GM13977 (cell line): ENCODE measurements at regions not wholly inside any gene's neighbourhood (a gene's known extent, or its start where the extent isn't known, plus 50 kb on each side); places are given as distances from the start of the nearest gene placed in this dataset.

ENCODE experiments used
- DNase-seq: peaks from one replicate; pipeline ENCODE4 v3.0.0; 2012; ENCODE audit warnings: low spot score
- in situ Hi-C: fragments of 300-500 bp; cut with MboI; formaldehyde crosslinking; loops from one replicate; pipeline ENCODE4 v1.12.0; 2022; ENCODE audit warnings: low sequenced_read_pairs, low pct_unique_long_range_greater_than_20kb, mixed read lengths, inconsistent platforms; ENCODE audit not compliant: unreplicated experiment
- TF ChIP-seq, protein P1 (sequence below): IDR thresholded peaks from 2 replicates; pipeline ENCODE4 v1.5.1; 2012; ENCODE audit warnings: mild to moderate bottlenecking, control low read depth; ENCODE audit not compliant: insufficient read depth; ENCODE audit errors: extremely low read depth, missing control alignments

DNA sequence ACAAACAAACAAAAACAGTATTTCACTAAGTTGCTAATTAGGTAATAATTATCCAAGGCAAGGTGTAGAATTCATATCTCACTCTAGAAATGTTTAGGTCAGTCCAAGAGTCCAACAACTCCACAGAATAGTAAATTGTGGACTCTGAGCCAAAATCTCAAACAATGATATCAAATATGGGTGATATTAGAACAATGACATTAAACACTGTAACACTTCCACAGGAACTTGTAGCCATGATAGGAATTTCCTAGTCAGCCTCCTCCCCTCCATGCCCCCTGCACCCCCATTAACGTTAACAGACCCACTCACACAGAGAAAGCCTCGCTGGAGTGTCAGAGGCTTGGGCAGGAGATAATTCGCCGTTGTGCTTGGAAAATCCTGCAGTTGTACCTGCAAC, 305.0 kb upstream of the PIK3R1 start:
- TF ChIP-seq, protein P1, sequence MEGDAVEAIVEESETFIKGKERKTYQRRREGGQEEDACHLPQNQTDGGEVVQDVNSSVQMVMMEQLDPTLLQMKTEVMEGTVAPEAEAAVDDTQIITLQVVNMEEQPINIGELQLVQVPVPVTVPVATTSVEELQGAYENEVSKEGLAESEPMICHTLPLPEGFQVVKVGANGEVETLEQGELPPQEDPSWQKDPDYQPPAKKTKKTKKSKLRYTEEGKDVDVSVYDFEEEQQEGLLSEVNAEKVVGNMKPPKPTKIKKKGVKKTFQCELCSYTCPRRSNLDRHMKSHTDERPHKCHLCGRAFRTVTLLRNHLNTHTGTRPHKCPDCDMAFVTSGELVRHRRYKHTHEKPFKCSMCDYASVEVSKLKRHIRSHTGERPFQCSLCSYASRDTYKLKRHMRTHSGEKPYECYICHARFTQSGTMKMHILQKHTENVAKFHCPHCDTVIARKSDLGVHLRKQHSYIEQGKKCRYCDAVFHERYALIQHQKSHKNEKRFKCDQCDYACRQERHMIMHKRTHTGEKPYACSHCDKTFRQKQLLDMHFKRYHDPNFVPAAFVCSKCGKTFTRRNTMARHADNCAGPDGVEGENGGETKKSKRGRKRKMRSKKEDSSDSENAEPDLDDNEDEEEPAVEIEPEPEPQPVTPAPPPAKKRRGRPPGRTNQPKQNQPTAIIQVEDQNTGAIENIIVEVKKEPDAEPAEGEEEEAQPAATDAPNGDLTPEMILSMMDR: no peak
- in situ Hi-C loops: no loop called here

DNA sequence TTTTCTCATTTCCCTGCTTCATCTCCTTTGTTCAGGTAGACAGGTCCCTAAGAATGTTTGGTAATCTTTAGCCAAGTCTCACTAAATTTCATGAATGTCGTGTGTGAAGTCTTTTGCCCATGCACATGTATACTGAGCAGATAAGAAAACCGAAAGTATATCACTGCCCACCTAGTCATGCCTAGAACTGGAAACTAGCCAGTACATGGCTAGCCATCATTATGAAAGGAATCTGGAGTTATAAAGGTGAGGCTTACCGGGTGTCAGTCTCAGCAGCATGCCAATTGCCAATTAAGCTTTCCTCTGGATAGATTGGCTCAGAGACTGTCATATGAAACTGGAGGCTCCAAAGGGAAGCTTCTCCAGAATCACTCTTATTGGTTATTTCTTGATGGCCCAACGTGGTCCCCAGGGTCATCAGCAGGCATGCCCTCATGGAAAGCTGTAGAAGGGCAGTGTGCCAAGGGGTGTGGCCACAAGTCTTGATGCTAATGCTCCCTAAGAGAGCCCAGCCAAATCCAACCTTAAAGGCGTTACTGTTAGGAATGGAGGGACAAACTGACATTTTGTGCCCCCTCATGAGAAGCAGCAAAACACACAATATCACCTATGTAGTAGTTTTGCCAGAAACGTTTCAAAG, 307.3 kb upstream of the PIK3R1 start:
- no peak for DNase-seq
- TF ChIP-seq, protein P1: no peak
- in situ Hi-C loops: no loop called here

More for the DNA sequence above, 305.0 kb upstream of the PIK3R1 start:
- no peak for DNase-seq

DNA sequence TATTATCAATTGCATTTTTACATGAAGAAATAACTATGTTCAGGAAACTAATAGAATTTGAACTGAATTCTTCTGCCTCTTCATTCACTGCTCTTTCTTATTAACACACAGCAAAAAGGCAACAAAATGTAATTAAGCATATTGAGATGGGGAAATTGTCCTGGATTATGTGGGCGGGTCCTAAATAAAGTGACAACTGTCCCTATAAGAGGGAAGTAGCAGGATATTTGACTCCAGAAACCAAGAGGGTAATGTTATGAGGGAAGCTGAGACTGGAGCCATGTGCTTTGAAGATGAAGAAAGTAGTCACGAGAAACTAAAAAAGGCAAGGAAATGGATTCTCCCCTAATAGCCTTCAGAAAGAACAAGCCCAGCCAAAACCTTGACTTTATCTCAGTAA, 311.2 kb upstream of the PIK3R1 start:
- no peak for DNase-seq
- TF ChIP-seq, protein P1: no peak
- in situ Hi-C loops: no loop called here

DNA sequence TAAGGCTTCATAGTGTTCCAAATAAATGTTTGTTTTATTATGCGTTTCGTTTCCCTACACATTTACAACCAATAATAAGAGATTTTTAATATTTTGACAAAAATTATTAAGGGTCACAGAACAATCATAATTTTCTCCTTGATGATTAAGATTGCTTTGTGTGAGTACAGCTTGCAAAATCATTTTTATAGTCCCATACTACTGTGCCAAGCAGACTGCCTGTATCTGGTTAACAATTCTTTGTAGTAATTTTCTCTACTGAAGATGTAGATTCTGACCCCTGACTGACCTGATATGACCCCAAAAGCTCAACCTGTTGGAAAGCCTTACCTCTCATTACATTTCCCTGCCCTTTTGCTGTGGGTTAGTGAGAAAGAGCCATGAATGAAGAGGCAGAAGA, 311.9 kb upstream of the PIK3R1 start:
- no peak for DNase-seq
- in situ Hi-C loops: no loop called here
- TF ChIP-seq, protein P1: no peak

DNA sequence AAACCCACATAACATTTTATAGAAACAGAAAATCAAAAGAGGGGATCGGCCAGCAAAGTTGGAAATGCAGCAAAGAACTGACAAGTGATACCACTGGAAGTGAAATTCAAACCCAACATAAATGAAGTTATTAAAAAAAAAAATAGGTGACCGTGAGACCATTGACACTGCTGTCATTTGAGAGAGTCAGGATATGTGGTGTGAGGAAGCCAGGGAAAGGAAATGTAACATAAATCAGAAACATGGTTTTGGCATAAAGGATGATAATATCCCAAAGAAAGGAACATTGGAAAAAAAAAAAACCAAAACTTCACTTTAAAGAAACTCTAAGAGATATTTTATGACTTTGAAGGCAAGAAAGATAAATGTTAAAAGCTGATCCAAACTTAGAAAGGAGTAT, 312.4 kb upstream of the PIK3R1 start:
- in situ Hi-C loops: no loop called here
- no peak for DNase-seq
- TF ChIP-seq, protein P1: no peak

DNA sequence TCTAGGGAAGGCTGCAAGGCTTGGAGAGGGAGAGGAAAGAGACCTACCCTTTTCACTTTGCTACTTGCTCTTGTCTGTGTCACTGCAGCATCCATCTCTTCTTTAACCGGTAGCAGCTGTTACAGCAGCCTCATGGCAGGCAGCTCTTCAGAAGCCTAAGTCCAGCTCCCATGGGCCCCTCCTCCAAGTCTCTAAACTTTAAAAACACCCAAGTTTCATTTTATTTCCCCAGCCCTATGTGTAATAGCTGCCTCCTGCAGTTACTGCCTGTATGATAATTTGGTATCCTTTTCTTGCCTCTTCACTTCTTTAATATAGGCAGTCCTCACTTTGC, 313.1 kb upstream of the PIK3R1 start:
- DNase-seq: no peak
- in situ Hi-C loops: no loop called here
- TF ChIP-seq, protein P1: no peak

DNA sequence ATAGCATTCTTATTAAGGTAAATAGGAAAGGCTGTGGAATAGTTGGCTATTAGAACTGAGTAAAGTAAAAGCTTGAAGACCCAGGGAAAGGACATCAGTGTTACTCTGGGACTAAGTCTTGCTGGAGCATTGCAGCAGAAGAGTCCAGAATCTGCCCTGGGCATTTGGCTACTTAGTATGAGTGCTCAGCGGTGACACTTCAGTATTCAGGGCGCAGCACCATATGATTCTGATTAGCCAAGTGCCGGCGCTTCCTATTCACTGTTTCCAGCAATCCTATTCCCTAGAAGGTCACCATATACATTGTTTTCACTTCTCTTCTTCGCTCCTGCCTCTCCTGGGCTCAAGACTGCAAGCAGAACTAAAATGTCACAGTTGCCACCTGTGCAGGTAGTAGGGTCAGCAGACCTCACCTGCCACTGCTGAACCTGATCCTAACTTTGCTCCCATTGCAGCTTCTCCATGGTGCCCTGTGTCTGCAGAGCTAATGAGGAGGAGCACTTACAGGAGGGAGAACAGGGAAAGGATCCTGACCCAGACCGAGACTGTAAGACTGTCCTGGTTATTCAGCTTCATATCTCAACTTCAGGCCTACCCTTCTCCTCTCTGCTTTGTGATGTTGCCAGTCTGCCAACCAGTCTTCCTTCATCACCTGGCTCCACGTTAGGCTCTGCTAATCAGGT, 313.6 kb upstream of the PIK3R1 start:
- TF ChIP-seq, protein P1: no peak
- in situ Hi-C loops: no loop called here

More for the DNA sequence above, 313.6 kb upstream of the PIK3R1 start:
- DNase-seq: no peak
